GM19324 (cell line): ENCODE measurements at regions not wholly inside any gene's neighbourhood (a gene's known extent, or its start where the extent isn't known, plus 50 kb on each side); places are given as distances from the start of the nearest gene placed in this dataset.
"Not testable (repeated sequence)": the region's sequence is repeated elsewhere in the genome, so short reads cannot be mapped to it uniquely, and the experiment has no call there.

Source experiments
- ATAC-seq: cut with Tn5 transposase; IDR thresholded peaks from one replicate; pipeline ENCODE4 v1.9.1; 2021; ENCODE audit warnings: mild to moderate bottlenecking, moderate library complexity; ENCODE audit not compliant: unreplicated experiment, low FRiP score

DNA sequence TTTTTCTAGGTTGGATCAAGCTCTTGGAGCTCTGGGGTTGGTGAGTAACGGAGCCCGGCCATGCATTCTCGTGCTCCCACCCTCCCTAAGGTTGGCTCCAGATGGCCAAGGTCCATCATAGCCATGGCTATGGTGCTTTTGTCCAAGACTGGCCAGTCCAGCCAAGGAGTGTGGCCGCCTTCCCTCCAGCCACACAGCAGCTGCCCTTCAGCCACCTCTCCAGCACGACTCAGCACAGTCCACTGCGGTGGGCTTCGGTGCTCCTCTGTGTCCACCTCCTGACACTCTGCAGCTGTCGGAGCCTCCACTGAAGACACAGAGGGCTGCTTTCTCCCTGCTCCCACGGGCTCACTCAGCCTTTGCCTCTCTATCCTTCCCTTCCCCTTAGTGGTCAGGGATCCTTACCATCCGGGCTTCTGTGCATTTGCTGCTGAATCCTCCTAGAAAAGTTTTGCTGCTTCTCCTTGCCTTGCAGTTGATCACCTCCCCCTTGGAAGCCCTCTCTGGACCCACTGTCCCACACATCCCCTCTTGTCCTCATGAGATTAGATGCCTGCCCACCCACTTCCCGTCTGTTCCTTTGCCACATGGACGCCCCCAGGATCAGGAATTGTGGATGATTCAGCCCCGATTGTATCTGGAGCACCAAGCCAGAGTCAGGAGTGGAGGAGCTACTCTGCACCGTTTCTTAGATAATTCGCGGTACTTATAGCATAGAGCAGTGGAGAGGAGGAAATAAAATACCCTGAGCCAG lies 177.1 kb upstream of the COPS8 start:
- no peak for ATAC-seq

DNA sequence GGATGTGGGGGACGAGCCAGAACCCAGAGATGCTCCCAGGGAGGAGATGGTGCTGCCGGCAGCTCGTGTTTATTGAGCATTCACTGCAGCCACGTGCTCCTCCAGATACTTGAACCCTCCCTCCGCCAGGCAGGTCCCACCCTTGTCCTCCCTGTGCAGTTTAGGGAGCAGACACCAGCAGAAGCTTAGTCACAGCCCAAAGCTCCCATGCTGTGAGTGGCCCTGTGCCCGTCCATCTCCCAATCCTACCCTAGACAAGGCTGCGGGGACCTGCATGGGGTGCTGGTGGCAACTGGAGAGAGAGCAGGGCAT lies 176.5 kb upstream of the COPS8 start:
- ATAC-seq, result no peak

DNA sequence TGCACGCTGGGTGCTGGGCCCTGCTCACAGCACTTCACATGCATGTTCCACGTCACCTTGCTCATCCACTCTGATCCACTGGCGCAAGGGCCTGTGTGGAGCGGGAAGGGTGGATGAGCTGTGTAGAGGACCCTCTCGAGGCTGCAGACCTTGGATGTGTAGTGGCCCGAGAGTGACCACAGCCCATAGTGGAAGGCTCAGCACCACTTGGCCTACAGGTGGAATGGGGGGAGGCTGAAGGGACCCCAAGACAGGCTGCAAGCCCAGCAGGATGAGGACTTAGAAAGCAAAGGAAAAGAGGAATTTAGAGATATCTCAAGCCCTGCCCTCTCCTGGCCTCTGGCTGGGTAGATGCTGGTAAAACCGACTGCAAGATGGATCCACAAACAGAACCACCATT lies 175.9 kb upstream of the COPS8 start:
- ATAC-seq, result no peak

DNA sequence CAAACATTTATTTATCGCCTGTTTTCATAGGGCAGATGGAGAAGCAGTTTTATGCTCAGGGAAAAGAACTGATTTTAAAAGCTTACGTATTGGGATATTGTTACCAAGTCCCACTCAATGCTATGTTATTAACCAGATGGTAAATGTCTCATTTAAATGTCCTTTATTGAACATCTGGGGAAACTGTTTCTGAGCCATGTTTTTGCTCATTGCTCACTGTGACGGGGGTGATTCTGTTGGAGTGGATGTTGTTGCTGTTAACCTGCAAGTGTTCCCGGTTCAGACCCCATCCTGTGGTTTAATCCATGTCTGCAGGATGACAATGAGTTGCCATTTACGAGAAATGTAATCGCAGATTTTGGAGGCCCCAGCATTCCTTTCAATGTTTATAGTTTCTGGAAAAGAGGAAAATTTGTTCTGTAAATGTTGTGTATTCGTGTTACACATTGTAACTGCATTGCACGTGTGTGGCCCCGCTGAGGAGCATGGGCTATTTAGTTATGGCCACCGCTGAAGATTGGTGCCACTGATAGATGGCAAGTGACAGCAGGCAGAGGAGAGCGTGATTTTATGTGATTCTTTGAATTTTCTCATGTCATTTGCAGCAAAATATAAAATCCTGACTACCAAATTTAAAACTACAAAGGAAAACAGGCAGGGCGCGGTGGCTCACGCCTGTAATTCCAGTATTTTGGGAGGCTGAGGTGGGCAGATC lies 174.8 kb upstream of the COPS8 start:
- ATAC-seq, result no peak

DNA sequence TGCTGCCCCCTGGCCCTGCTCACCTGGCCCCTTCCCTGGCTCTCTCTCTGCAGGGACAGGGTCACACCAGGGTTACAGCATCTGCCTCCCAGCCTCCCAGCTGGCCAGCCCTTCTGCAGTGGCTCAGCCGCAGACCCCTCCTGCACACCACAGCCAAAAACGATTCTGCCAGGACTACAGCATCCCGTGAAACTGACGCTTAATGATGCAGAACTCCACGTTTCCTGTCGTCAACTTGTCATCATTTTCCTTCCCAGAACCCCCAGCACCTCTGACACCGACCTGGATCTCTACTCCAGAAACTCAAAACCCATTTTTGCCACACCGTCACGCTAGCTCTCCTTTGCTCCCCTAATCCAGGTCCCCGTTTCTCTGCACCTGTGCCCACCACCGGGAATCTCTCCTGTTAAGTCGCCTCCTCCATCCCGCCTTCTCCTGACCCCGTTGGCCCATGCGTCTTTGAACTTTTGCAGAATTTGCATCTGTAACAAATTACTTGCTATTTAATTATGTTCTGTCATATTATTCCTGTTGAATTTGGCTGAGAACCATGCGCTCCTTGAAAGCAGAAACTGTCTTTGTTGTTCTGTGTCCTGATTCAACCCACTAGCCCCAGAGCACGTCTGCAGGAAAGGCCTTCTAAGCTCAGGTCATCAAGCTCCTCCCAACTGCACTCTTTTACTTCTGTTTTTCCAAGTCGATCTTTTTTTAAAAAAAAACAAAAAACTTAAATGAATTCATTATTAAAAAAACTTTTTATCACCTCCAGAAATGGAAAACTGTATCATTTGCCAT lies 173.2 kb upstream of the COPS8 start:
- ATAC-seq, result no peak

DNA sequence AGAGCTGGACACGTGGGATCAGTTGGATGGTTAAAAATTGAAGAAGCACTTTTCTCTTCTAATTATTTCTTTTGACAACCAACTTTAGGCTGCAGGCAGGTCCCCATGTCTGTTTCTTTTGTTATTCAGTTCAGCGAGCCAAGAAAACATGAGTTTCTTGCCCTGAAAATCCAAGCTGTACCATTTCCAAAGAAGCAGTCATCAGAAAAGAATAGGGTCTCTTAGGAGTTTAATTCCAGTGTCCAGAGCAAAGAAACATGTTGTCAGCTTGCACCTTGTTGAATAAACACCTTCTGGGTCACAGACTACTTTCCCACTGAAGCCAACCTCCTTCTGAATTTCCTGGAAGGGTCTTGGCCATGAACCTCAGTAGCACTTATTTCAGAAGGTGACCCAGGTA lies 170.5 kb upstream of the COPS8 start:
- ATAC-seq, result no peak

DNA sequence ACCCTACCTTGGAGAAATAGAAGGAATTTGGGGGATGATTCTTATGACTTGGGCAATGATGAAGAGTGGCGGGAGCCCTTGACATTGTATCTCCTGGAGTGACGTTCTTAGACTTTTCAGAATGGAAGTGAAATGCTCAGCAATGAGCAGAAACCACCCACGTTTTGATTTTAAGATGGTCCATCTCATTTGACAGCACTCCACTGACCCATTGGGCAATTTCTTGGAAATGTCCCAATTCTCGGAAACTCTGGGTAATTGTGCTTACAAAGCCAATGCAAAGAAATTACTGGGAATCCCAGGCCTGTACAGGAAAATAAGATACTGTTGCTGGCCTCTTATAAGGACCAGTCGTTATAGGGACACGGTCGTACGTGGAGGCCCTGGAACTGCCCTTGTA lies 170.0 kb upstream of the COPS8 start:
- no peak for ATAC-seq

DNA sequence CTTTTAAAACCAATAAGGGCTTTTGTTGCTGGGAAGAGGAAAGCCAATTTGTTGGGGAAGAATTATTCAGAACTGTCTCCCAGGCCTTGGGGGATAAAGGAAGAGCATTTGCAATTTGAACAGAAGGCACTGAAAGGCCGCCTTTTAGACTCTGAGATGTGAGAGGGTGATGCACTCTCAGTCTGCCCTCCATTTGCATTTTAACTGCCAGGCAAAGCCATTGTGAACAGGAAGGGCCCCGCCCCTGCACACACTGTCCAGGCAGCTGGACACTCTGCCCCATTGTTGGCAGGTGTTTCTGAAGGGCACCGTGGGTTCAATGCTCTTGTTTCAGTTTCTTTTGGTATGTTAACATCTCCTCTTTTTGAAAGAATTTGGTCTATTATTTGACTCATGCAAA lies 169.5 kb upstream of the COPS8 start:
- no peak for ATAC-seq

DNA sequence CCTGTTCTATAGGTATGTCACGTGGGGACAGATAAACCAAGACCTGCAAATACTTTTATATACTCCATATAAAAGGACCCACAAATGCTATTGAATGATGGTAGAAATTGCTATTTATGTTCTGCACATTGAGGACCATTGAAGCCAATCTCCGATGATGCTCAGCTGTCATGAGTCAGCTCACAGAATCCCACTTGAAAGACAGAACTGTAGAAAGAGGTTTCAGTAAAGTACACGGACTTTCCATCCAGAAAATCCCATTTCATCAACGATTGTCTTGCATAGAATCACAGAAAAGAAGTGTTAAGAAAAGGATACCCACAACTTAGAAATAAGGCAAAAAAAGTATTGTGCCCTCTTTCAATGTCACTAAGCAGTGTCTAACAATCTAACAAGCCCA lies 169.0 kb upstream of the COPS8 start:
- ATAC-seq, result no peak

DNA sequence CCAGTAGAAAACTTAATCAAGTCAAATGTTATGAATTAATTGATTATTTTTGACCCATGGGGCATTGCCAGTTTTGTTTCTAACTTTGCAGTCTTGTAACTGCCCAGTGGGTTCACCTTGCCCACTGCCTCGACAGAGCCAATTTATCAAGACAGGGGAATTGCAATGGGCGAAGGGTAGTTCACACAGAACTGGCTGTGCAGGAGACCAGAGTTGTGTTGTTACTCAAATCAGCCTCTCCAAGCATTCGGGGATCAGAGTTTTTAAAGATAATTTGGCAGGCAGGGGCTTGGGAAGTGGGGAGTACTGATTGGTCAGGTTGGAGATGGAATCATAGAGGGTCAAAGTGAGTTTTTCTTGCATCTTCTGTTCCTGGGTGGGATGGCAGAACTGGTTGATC lies 168.5 kb upstream of the COPS8 start:
- no peak for ATAC-seq

DNA sequence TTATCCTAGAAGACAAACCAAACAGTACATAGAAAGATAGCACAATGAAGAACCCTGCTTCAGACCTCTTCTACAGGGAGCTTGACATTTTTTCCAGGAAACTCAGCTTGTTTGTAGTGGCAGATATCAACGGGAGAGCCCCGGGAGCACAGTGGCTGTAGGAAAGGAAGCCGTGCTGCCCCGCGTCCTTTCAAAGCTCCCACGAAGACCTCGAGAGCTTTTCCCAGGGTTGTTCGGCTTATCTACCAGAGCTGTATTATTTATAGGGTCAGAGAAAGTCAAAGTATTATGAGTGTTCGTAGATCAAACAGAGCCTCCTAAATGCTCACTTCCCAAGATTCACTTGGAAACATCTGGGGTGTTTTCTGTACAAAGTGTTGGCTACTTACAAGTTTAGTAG lies 167.1 kb upstream of the COPS8 start:
- no peak for ATAC-seq

DNA sequence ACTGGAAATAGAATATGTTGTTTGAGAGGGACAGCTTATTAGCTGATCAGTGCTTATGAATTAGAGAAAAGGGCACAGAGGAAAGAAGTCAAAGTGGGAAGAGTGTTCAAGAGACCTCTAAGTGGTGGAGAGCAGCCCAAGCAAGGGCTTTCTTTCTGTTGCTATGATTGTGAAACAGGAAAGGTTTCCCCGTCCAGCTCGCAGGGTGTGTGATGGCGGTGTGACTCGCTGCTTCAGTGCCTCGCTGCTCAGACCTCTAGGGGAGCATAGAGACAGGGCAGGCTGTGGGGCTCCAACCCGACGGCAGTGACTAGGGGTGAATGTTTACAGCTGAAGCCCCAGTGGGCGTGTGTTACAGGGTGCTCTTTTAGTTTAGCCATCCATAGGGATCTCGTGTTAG lies 166.5 kb upstream of the COPS8 start:
- no peak for ATAC-seq

DNA sequence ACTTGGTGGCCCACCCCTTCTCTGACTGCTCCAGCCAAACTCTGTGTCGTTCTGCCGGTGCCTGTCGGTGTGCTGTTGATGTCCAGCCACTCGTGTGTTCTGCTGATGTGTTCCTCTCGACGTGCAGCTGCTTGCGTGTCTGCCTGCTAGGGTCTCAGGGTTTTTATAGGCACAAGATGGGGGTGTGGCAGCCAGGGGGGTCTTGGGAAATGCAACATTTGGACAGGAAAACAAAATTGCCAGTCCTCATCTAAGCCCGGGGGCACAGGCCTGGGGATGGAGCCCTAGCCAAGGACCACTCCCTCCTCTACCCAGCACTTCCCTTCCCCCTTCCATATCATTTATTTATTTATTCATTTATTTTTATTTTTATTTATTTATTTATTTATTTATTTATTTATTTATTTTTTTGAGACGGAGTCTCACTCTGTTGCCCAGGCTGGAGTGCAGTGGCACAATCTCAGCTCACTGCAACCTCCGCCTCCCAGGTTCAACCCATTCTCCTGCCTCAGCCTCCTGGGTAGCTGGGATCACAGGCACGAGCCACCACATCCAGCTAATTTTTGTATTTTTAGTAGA lies 165.8 kb upstream of the COPS8 start:
- not testable (repeated sequence) for ATAC-seq

DNA sequence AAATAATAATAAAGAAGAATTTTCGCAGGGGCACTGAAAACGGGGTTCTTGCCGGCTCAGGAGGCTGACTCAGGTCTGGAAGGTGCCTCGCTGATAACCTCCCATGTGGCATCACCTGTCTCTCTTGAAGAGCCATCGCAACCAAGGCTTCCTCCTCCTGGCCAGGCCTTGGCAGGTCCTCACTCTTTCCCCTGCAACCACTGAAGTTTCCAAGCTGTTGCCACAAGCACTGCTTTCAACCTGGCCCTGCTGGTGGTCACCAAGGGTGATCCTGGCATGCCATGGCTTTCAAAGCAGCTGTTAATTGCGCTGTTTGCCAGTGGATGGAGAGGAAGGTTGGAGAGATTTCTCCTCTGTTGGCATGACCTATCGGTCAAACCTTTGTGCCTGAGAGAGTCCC lies 163.6 kb upstream of the COPS8 start:
- no peak for ATAC-seq

DNA sequence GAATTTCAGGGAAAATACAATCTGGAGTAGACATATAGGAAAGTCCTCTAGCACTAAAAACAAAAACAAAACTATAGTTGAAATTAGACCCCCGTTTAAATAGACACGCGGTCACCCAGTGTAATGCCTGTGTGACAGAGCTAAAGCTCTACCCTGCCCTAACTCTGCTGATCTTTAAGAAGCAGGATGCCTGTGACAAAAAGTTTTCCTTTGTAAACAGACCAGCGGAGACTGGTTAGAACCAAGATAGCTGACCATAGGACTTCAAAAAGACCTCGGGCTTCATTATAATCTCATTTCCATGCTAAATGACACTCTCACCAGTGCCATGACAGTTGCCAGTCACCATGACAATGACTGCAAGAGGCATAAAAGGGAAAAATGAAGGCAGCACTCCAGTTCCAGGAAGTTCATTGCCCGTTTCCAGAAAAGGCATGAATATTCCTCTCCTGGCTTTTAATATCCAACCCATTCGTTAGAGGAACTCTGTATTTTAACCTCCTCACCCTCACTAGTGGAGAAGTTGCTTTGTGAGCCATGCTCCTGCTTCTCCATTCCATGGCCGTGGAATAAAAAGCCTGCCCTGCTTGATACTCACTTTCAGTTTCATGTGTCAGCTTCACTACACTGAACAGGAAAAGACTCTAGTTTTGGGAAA lies 157.2 kb upstream of the COPS8 start:
- ATAC-seq, result no peak

DNA sequence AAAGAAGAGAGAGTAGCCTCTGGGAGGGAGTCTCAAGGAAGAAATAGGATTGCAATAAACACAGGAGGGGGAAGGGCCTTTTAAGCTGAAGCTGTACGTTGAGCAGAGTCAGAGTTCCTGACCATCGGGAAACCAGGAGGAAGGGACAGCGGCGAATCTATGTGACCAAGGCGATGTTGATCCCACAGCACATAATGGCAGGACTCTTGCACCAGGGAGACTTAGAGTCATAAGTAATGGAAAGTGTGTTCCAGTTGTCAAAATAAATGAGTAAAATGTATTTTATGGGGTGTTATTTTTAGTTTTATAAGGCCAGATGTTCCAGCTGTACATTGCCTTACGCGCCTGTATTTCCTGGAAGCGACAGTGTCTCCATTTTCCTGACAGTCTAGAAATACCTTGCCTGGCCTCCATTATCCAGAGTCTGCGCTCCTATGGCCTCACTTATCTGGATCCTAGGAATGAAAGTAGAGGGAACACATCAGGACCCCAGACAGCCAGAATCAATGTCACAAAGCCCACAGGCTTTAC lies 152.8 kb upstream of the COPS8 start:
- ATAC-seq, result no peak

DNA sequence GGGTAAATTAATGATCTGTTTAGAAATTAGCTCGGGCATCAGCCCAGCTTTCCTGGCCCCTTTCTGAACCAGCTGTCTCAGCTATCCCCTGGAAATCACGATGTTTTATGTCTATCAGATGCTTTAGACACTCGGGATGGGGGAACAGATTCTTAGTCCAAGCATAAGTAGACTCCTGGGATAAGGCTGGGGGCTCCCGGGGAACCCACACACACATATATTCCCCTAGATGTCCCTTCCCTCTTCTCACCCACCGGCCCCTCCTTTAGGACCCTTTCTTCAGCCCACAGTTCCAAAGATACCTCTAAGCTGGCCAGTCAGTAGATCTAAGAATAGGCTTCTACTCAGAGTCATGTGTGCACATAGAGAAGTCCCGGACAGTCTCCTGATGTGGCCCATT lies 151.5 kb upstream of the COPS8 start:
- ATAC-seq, result no peak

DNA sequence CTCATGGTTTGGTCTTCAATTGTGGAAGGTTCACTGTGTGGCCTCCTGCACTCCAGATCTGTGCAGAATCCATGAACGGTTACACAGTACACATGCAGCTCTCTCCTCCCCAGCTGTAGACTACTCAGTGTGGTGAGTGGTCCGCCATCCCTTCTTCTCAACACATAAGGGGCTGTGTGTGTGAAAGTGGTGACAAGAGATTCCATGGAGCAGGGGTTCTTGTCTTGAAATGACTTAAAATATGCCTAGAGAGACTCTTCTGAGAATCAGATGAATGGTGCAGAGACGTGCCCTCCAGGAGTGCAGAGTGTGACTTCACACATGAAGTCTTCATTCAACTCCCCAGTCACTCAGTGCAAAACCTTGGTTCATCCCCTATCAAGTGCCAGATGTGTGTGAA lies 151.0 kb upstream of the COPS8 start:
- ATAC-seq, result no peak

DNA sequence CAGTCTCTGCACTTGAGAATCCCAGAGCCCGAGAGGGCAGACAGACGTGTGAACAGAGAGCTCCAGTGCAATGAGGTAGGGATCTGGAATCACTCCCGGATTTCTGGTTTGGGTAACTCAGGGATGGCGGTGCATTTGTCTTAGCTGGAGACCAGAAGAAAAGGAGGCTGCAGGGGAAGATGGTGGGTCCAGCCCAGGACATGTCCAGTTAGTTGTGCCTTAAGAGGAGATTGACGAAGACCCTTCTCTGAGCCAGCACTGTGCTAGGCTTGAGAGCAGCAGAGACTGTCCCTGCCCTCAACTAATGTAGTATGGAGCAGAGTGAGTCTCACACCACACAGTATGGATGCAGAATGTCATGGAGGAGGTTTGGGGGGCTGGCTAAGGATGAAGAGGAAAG lies 150.6 kb upstream of the COPS8 start:
- ATAC-seq, result no peak

DNA sequence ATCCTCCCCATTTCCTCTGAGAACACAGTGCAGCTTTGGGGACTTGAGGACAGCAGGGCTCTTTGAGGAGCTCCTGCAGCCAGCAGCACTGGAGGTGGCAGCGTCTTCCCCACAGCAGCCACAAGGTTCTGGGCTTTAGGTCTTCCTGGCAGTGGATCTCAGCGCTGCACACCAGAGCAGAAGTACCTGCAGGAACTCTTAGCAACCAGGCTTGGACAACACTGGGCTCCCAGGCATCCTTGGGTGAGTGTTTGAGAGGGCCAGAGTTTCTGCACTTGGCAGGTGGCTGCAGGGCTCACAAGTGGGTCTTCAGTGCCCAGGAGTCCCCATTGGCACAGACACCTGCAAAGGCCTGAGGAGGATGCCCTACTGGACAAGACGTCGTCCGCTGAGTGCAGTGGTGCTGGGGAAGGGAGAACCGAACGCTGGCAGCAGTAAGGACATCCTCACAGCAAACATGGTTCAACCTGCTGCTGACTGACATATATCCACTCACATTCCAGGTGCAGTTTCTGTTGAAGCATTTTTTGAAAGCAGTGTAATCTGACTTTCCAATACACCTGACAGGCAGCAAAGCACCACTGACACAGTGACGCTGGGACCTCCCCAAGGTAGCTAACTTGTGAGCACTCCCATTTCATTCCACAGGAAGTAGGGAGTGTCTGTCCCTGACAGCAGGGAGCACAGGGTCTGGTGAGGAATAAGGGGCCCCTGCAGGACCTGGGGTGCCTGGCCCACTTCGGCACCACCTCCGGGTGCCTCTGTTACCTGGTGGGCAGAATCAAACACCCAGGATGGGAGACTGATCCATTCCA lies 149.9 kb upstream of the COPS8 start:
- no peak for ATAC-seq
